GM12865 (cell line): ENCODE measurements at regions not wholly inside any gene's neighbourhood (a gene's known extent, or its start where the extent isn't known, plus 50 kb on each side); places are given as distances from the start of the nearest gene placed in this dataset.

Experiments used
- DNase-seq: peaks from one replicate; pipeline ENCODE4 v3.0.0; 2010; ENCODE audit warnings: low read depth
- H3K4me3 ChIP-seq: 2 replicates; pipeline ENCODE4 v1.5.1; 2011; ENCODE audit warnings: mild to moderate bottlenecking, low read depth, low read length, control low read depth
- CTCF ChIP-seq: IDR thresholded peaks from 2 replicates; pipeline ENCODE4 v1.5.1; 2011; ENCODE audit warnings: low read length, control low read depth, low read depth, inconsistent platforms; ENCODE audit not compliant: insufficient read depth; ENCODE audit errors: missing control alignments

- no peak overlapping the region for H3K4me3 ChIP-seq
- TF ChIP-seq CTCF = no peak
- no peak for DNase-seq
Observed at GRCh38 chr6:115573861-115574260, 486.8 kb downstream of the FRK start.

- H3K4me3 ChIP-seq = no peak overlapping the region
- no peak for TF ChIP-seq CTCF
- no peak for DNase-seq
Observed at GRCh38 chr6:115570331-115570730, 490.4 kb downstream of the FRK start.

- no peak for TF ChIP-seq CTCF
- no peak overlapping the region for H3K4me3 ChIP-seq
- DNase-seq = no peak
Observed at GRCh38 chr6:115554060-115554459, 506.6 kb downstream of the FRK start.

- no peak for DNase-seq
- TF ChIP-seq CTCF = no peak
- H3K4me3 ChIP-seq = no peak overlapping the region
Observed at GRCh38 chr6:115551527-115551926, 509.2 kb downstream of the FRK start.

- DNase-seq = no peak
- no peak overlapping the region for H3K4me3 ChIP-seq
- TF ChIP-seq CTCF = no peak
Observed at GRCh38 chr6:115545672-115545986, 515.1 kb downstream of the FRK start.

GRCh38 chr6:115544765-115545671 lies 515.7 kb downstream of the FRK start:
- DNase-seq = peak; percentile 9
- no peak overlapping the region for H3K4me3 ChIP-seq
- no peak for TF ChIP-seq CTCF
